K562 (cell line): ENCODE measurements at regions not wholly inside any gene's neighbourhood (a gene's known extent, or its start where the extent isn't known, plus 50 kb on each side); places are given as distances from the start of the nearest gene placed in this dataset.

Experiments
- ATAC-seq: fragments of 200-7000 bp; cut with Tn5 transposase; 3 replicates; pipeline ENCODE4 v1.9.1; 2020; ENCODE audit warnings: moderate library complexity
- BruUV-seq: library from RNA; stranded (reverse); fragments of 400-500 nt; replicated peaks from 2 replicates; lab custom pipeline; 2021; lab: Mats Ljungman, UMichigan
- CTCF ChIA-PET: fragments of 300-600 bp; formaldehyde crosslinking; extraction: SDS; loops from one replicate; lab custom pipeline; 2021; ENCODE audit warnings: low intra/inter-chr PET ratio; lab: Yijun Ruan, JAX
- POLR2A ChIA-PET: fragments of 300-600, 350-650 bp; sonication (Branson Sonifier 250); formaldehyde crosslinking; extraction: SDS; loops from one replicate; lab custom pipeline; 2021; ENCODE audit warnings: antibody characterized with exemption, inconsistent platforms; lab: Yijun Ruan, JAX
- DNase-seq, 4 experiments: peaks; one replicate each; pipeline versions ENCODE4 v3.0.0 to v3.0.0-alpha.2; 2011 to 2018; ENCODE audit warnings: low spot score in 3 of 4, mixed read lengths in 3 of 4; ENCODE audit errors: extremely low read depth in 1 of 4
- FAIRE-seq: peaks from 2 replicates; lab custom pipeline; 2011; peaks lifted over from hg19 to GRCh38; lab: Jason Lieb, UNC
- H2AFZ ChIP-seq: 2 replicates; pipeline ENCODE4 v1.6.0; 2011; ENCODE audit warnings: low read depth, low read length, control low read depth, inconsistent platforms
- H3K27ac ChIP-seq: fragments of 200-600 bp; 3 replicates; pipeline ENCODE4 v1.8.0; 2011; ENCODE audit warnings: low read depth, mild to moderate bottlenecking, control low read depth, inconsistent platforms, low read length, moderate library complexity, mixed read lengths; ENCODE audit errors: extremely low read depth
- H3K27me3 ChIP-seq, 2 experiments: fragments of 300-600 bp in 1 of 2; 2 replicates in 1 of 2; 3 replicates in 1 of 2; pipeline versions ENCODE4 v1.6.0 to v1.8.0; 2011; ENCODE audit warnings: inconsistent platforms in 2 of 2, low read length in 2 of 2, mild to moderate bottlenecking in 1 of 2, mixed read lengths in 1 of 2, moderate library complexity in 1 of 2; ENCODE audit not compliant: control insufficient read depth in 2 of 2, insufficient read depth in 2 of 2
- H3K36me3 ChIP-seq: fragments of 300-600 bp; 3 replicates; pipeline ENCODE4 v1.8.0; 2011; ENCODE audit warnings: mild to moderate bottlenecking, low read length, inconsistent platforms; ENCODE audit not compliant: control insufficient read depth, insufficient read depth
- H3K4me1 ChIP-seq, 2 experiments: fragments of 200-600 bp in 1 of 2; replicated peaks in 1 of 2; 2 replicates in 1 of 2; 3 replicates in 1 of 2; pipeline versions ENCODE4 v1.5.1 to v1.8.0; 2011; ENCODE audit warnings: inconsistent platforms in 2 of 2, low read length in 2 of 2, mild to moderate bottlenecking in 1 of 2, mixed read lengths in 1 of 2, moderate library complexity in 1 of 2; ENCODE audit not compliant: control insufficient read depth in 2 of 2, insufficient read depth in 2 of 2
- H3K4me2 ChIP-seq: 2 replicates; pipeline ENCODE4 v1.6.1; 2011; ENCODE audit warnings: low read length, control low read depth, inconsistent platforms, mixed read lengths; ENCODE audit not compliant: insufficient read depth
- H3K4me3 ChIP-seq: fragments of 200-600 bp; sonication (generic), shearing (Covaris generic); 2 replicates; pipeline ENCODE4 v1.5.1; 2016; ENCODE audit warnings: control low read depth, inconsistent platforms
- H3K79me2 ChIP-seq: fragments of 200-600 bp; 3 replicates; pipeline ENCODE4 v1.8.0; 2011; ENCODE audit warnings: low read length, inconsistent platforms; ENCODE audit not compliant: control insufficient read depth, insufficient read depth
- H3K9ac ChIP-seq, 2 experiments: 2 replicates each; pipeline versions ENCODE4 v1.6.0 to v1.6.1; 2011; ENCODE audit warnings: low read depth in 2 of 2, low read length in 2 of 2, control low read depth in 1 of 2, inconsistent platforms in 1 of 2, mild to moderate bottlenecking in 1 of 2, mixed read lengths in 1 of 2; ENCODE audit not compliant: insufficient read depth in 1 of 2
- H3K9me1 ChIP-seq: one replicate; pipeline ENCODE4 v1.6.0; 2011; ENCODE audit warnings: inconsistent platforms, mild to moderate bottlenecking, low read length, moderate library complexity; ENCODE audit not compliant: control insufficient read depth, insufficient read depth
- H3K9me3 ChIP-seq: replicated peaks from 2 replicates; pipeline ENCODE4 v1.5.1; 2011; ENCODE audit warnings: low read depth, low read length, inconsistent platforms; ENCODE audit not compliant: control insufficient read depth, insufficient read depth
- H4K20me1 ChIP-seq: replicated peaks from 2 replicates; pipeline ENCODE4 v1.6.1; 2011; ENCODE audit warnings: low read length, inconsistent platforms, mixed read lengths; ENCODE audit not compliant: control insufficient read depth, insufficient read depth
- GATA2 ChIP-seq: sonication (generic); formaldehyde crosslinking; IDR thresholded peaks from 2 replicates; pipeline ENCODE4 v1.4.0; 2020; ENCODE audit warnings: mild to moderate bottlenecking, missing genetic modification reagents
- MAFG ChIP-seq: fragments of 450-650 bp; conservative IDR thresholded peaks from 2 replicates; pipeline ENCODE4 v1.6.1; 2016; ENCODE audit warnings: missing genetic modification characterization, missing compliant biosample characterization
- MYNN ChIP-seq, 2 experiments: sonication (generic); formaldehyde crosslinking in 1 of 2; IDR thresholded peaks; 2 replicates each; pipeline versions ENCODE4 v1.5.0 to v1.6.1; 2016 to 2020; ENCODE audit warnings: antibody characterized with exemption in 1 of 2, missing genetic modification reagents in 1 of 2
- SMAD1 ChIP-seq: fragments of 150-350 bp; IDR thresholded peaks from 2 replicates; pipeline ENCODE4 v1.6.1; 2014; ENCODE audit warnings: low read length, low read depth; ENCODE audit not compliant: partially characterized antibody
- SMC3 ChIP-seq: conservative IDR thresholded peaks from 2 replicates; pipeline ENCODE4 v1.6.1; 2011; ENCODE audit warnings: low read depth, low read length, improper control_type of control experiment; ENCODE audit not compliant: insufficient read depth
- TBP ChIP-seq: optimal IDR thresholded peaks from 2 replicates; pipeline ENCODE3; 2011; ENCODE audit warnings: low read depth, low read length, improper control_type of control experiment
- ZFP36 ChIP-seq: fragments of 150-350 bp; IDR thresholded peaks from 2 replicates; pipeline ENCODE4 v1.6.1; 2018; ENCODE audit warnings: low read length, low read depth; ENCODE audit not compliant: partially characterized antibody
- ZNF140 ChIP-seq: fragments of 250-450 bp; sonication (Bioruptor Pico); IDR thresholded peaks from 2 replicates; pipeline ENCODE4 v1.8.0; 2021; ENCODE audit warnings: moderate library complexity, mild to moderate bottlenecking, inconsistent platforms
- ZNF212 ChIP-seq: fragments of 450-650 bp; formaldehyde crosslinking; IDR thresholded peaks from 2 replicates; pipeline ENCODE4 v1.4.0; 2020; ENCODE audit warnings: mild to moderate bottlenecking
- WGBS: fragments of 100-300 bp; shearing (Covaris generic); methylation state at CpG from one replicate; pipeline ENCODE4 v1.1.6; 2016; ENCODE audit warnings: low coverage, mixed read lengths; ENCODE audit not compliant: insufficient coverage; ENCODE audit errors: missing lambda C conversion rate; 5-methylcytosine and 5-hydroxymethylcytosine counted together
- in situ Hi-C: fragments of 300-500 bp; cut with MboI; formaldehyde crosslinking; loops from 4 replicates; pipeline ENCODE4 v1.15.0; 2018; ENCODE audit warnings: inconsistent platforms, mixed read lengths
- intact Hi-C: fragments of 100-400 bp; cut with micrococcal nuclease; formaldehyde crosslinking; loops from 2 replicates; pipeline ENCODE4 v1.14.2; 2022
- TF ChIP-seq, protein P1 (sequence below): fragments of 450-650 bp; IDR thresholded peaks from 2 replicates; pipeline ENCODE4 v1.6.1; 2018; ENCODE audit not compliant: partially characterized antibody

DNA sequence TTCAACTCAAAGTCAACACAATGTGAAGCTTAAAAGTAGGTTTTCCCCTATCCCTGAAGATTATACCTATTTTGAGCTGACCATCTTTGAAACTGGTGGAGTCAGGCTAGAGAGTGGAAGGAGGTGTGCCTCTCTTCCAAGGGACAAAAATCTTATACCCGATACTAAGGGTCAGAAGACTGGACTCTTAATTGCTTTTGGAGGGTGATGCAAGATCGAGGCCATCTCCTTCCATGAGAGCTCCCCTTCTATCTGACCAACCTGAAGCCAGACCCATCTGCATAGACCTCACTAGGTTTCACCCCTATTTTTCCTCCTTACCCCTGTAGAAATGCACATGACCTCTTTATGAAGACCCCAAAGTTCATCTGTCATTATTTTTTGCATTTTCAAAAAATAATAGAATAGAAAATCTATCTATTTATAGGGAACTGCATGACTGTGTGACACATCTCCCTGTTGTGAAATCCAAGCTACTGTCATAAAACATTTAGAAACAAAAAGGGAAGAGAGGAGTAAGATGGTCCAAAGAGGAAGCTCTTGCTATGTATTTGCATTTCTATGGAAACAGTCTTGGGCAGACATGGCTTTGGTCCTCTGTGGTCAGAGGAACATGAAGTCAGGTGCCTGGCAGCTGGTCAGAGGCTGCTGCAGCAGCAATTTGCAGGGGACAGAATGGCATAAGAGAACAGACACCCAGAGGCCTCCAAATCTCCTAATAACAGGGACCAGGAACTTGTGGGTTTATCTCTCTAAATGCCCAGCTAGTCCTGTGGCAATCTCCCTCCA is 349.2 kb downstream of the MAFB start:
- H3K4me3 ChIP-seq = no peak overlapping the region
- BruUV-seq = no TSS peak
- no peak overlapping the region for H3K9ac ChIP-seq
- TF ChIP-seq ZNF212 (CRISPR knock-in tag) (no peak), SMAD1 (no peak), ZNF140 (CRISPR knock-in tag) (no peak), MAFG (tag) (no peak), GATA2 (CRISPR knock-in tag) (no peak), TBP (no peak), MYNN (IDR thresholded peaks at IDR 0.05) (no peak), MYNN (CRISPR knock-in tag; IDR thresholded peaks at IDR 0.05) (no peak), SMC3 (no peak), ZFP36 (no peak)
- TF ChIP-seq, protein P1, sequence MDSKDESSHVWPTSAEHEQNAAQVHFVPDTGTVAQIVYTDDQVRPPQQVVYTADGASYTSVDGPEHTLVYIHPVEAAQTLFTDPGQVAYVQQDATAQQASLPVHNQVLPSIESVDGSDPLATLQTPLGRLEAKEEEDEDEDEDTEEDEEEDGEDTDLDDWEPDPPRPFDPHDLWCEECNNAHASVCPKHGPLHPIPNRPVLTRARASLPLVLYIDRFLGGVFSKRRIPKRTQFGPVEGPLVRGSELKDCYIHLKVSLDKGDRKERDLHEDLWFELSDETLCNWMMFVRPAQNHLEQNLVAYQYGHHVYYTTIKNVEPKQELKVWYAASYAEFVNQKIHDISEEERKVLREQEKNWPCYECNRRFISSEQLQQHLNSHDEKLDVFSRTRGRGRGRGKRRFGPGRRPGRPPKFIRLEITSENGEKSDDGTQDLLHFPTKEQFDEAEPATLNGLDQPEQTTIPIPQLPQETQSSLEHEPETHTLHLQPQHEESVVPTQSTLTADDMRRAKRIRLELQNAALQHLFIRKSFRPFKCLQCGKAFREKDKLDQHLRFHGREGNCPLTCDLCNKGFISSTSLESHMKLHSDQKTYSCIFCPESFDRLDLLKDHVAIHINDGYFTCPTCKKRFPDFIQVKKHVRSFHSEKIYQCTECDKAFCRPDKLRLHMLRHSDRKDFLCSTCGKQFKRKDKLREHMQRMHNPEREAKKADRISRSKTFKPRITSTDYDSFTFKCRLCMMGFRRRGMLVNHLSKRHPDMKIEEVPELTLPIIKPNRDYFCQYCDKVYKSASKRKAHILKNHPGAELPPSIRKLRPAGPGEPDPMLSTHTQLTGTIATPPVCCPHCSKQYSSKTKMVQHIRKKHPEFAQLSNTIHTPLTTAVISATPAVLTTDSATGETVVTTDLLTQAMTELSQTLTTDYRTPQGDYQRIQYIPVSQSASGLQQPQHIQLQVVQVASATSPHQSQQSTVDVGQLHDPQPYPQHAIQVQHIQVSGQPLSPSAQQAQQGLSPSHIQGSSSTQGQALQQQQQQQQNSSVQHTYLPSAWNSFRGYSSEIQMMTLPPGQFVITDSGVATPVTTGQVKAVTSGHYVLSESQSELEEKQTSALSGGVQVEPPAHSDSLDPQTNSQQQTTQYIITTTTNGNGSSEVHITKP = no peak
- no peaks in the 10 kb centered on the region for H3K79me2 ChIP-seq
- no peaks in the 10 kb centered on the region for H3K36me3 ChIP-seq
- WGBS = 0% methylated on average over 2 of the region's 2 CpGs
- ChIA-PET POLR2A (no interaction called here), CTCF (no interaction called here)
- H3K9me1 ChIP-seq = no peaks in the 10 kb centered on the region
- DNase-seq = no peak
- H3K27ac ChIP-seq = no peak overlapping the region
- no peaks in the 10 kb centered on the region for H4K20me1 ChIP-seq
- H2AFZ ChIP-seq = no peak overlapping the region
- ATAC-seq = no peak
- no peaks in the 10 kb centered on the region for H3K27me3 ChIP-seq
- intact Hi-C loops = no loop called here
- H3K4me2 ChIP-seq = no peak overlapping the region
- in situ Hi-C loops = no loop called here
- no peaks in the 10 kb centered on the region for H3K4me1 ChIP-seq
- no peaks in the 10 kb centered on the region for H3K9me3 ChIP-seq
- FAIRE-seq = no peak
